A549 (cell line): ENCODE measurements at regions not wholly inside any gene's neighbourhood (a gene's known extent, or its start where the extent isn't known, plus 50 kb on each side); places are given as distances from the start of the nearest gene placed in this dataset.

Experiments used
- ATAC-seq, 2 experiments: fragments of 200-7000 bp in 1 of 2; fragments of >200 bp in 1 of 2; cut with Nextera tagmentation in 1 of 2; cut with Tn5 transposase in 1 of 2; 3 replicates each; pipeline versions ENCODE4 v1.8.0 to v1.9.1; 2018 to 2020; ENCODE audit warnings: mild to moderate bottlenecking in 1 of 2, moderate library complexity in 1 of 2
- CTCF ChIA-PET: fragments of 300-600 bp; sonication (Branson Sonifier 250); formaldehyde crosslinking; extraction: SDS; loops from one replicate; lab custom pipeline; 2021; ENCODE audit warnings: antibody characterized with exemption, inconsistent platforms; lab: Yijun Ruan, JAX
- POLR2A ChIA-PET: fragments of 350-600 bp; formaldehyde crosslinking; extraction: SDS; loops from one replicate; lab custom pipeline; 2021; ENCODE audit warnings: antibody characterized with exemption, inconsistent platforms; lab: Yijun Ruan, JAX
- DNase-seq, 2 experiments: peaks; one replicate each; pipeline versions ENCODE4 v3.0.0 to v3.0.0-alpha.2; 2011 to 2016; ENCODE audit warnings: low read depth in 1 of 2, low spot score in 1 of 2
- FAIRE-seq: peaks from 2 replicates; lab custom pipeline; 2011; peaks lifted over from hg19 to GRCh38; lab: Jason Lieb, UNC
- H3K27ac ChIP-seq, 2 experiments: fragments of >200 bp; sonication (Bioruptor Twin); formaldehyde crosslinking; 3 replicates each; pipeline ENCODE4 v1.5.1; 2016 to 2017
- H3K4me1 ChIP-seq: fragments of >200 bp; sonication (Bioruptor Twin); formaldehyde crosslinking; 3 replicates; pipeline ENCODE4 v1.6.1; 2016
- H3K4me2 ChIP-seq: fragments of >200 bp; sonication (Bioruptor Twin); formaldehyde crosslinking; 3 replicates; pipeline ENCODE4 v1.6.1; 2016
- H3K4me3 ChIP-seq: fragments of >200 bp; sonication (Bioruptor Twin); formaldehyde crosslinking; 3 replicates; pipeline ENCODE4 v1.5.1; 2016
- H3K9me3 ChIP-seq: fragments of >200 bp; sonication (Bioruptor Twin); formaldehyde crosslinking; 3 replicates; pipeline ENCODE4 v1.6.1; 2016
- ATOH8 ChIP-seq: fragments of 250-450 bp; sonication (Bioruptor Pico); IDR thresholded peaks from 2 replicates; pipeline ENCODE4 v1.5.0; 2020; ENCODE audit warnings: low read depth, mild to moderate bottlenecking, moderate library complexity
- BHLHE40 ChIP-seq: IDR thresholded peaks from 2 replicates; pipeline ENCODE4 v1.6.1; 2012; ENCODE audit warnings: low read depth, low read length, inconsistent platforms
- CHD2 ChIP-seq: fragments of 150-350 bp; IDR thresholded peaks from 2 replicates; pipeline ENCODE4 v1.6.1; 2014; ENCODE audit warnings: low read length; ENCODE audit not compliant: partially characterized antibody
- EHMT2 ChIP-seq: fragments of 200-600 bp; sonication (generic); IDR thresholded peaks from 2 replicates; pipeline ENCODE4 v1.6.1; 2016; ENCODE audit warnings: antibody characterized with exemption, low read depth, mild to moderate bottlenecking, moderate library complexity
- HOXA7 ChIP-seq: fragments of 250-450 bp; sonication (Bioruptor Pico); IDR thresholded peaks from 2 replicates; pipeline ENCODE4 v1.5.0; 2020; ENCODE audit warnings: mild to moderate bottlenecking, moderate library complexity
- HOXB13 ChIP-seq: fragments of 250-450 bp; sonication (Bioruptor Pico); IDR thresholded peaks from 2 replicates; pipeline ENCODE4 v1.5.0; 2020; ENCODE audit warnings: low read depth, mild to moderate bottlenecking, moderate library complexity
- HOXB5 ChIP-seq: fragments of 250-450 bp; sonication (Bioruptor Pico); IDR thresholded peaks from 2 replicates; pipeline ENCODE4 v1.5.0; 2020; ENCODE audit warnings: mild to moderate bottlenecking, moderate library complexity
- JUN ChIP-seq, 2 experiments: fragments of >200 bp; sonication (Bioruptor Twin); formaldehyde crosslinking; IDR thresholded peaks; 2 replicates in 1 of 2; 3 replicates in 1 of 2; pipeline ENCODE4 v1.6.1; 2016 to 2017
- MAZ ChIP-seq: fragments of 150-350 bp; IDR thresholded peaks from 2 replicates; pipeline ENCODE4 v1.6.1; 2014; ENCODE audit warnings: antibody characterized with exemption, low read depth, low read length, borderline replicate concordance
- NFE2L2 ChIP-seq: fragments of 150-350 bp; conservative IDR thresholded peaks from 2 replicates; pipeline ENCODE4 v1.6.1; 2014; ENCODE audit warnings: low read length
- NR3C1 ChIP-seq: fragments of >200 bp; sonication (Bioruptor Twin); formaldehyde crosslinking; IDR thresholded peaks from 3 replicates; pipeline ENCODE4 v1.6.1; 2017
- RAD21 ChIP-seq, 2 experiments: fragments of >200 bp in 1 of 2; sonication (Bioruptor Twin) in 1 of 2; formaldehyde crosslinking in 1 of 2; IDR thresholded peaks in 1 of 2; conservative IDR thresholded peaks in 1 of 2; 2 replicates in 1 of 2; 3 replicates in 1 of 2; pipeline ENCODE4 v1.6.1; 2012 to 2018; ENCODE audit warnings: inconsistent platforms in 1 of 2
- RCOR1 ChIP-seq: fragments of 150-350 bp; IDR thresholded peaks from 2 replicates; pipeline ENCODE4 v1.6.1; 2014; ENCODE audit warnings: antibody characterized with exemption, low read length, low read depth
- RFX5 ChIP-seq: fragments of 450-650 bp; IDR thresholded peaks from 2 replicates; pipeline ENCODE4 v1.7.1; 2014; ENCODE audit warnings: antibody characterized with exemption, mild to moderate bottlenecking, moderate library complexity
- RNF2 ChIP-seq: fragments of 200-600 bp; sonication (generic); IDR thresholded peaks from 2 replicates; pipeline ENCODE4 v1.6.1; 2016; ENCODE audit warnings: low read depth, mild to moderate bottlenecking, antibody characterized with exemption, moderate library complexity, borderline replicate concordance
- TP53 ChIP-seq: fragments of 250-450 bp; sonication (Bioruptor Pico); IDR thresholded peaks from 2 replicates; pipeline ENCODE4 v1.5.0; 2021; ENCODE audit warnings: mild to moderate bottlenecking, moderate library complexity
- ZNF302 ChIP-seq: fragments of 250-450 bp; sonication (Bioruptor Pico); IDR thresholded peaks from 2 replicates; pipeline ENCODE4 v1.9.0; 2021; ENCODE audit warnings: inconsistent platforms, mild to moderate bottlenecking, moderate library complexity
- WGBS: methylation state at CpG from one replicate; pipeline ENCODE4 v1.1.6; 2017; ENCODE audit errors: missing lambda C conversion rate; 5-methylcytosine and 5-hydroxymethylcytosine counted together
- TF ChIP-seq, protein P1 (sequence below): fragments of >200 bp; sonication (Bioruptor Twin); formaldehyde crosslinking; IDR thresholded peaks from 2 replicates; pipeline ENCODE4 v1.6.1; 2016
- TF ChIP-seq, protein P2 (sequence below): fragments of 150-350 bp; IDR thresholded peaks from 2 replicates; pipeline ENCODE4 v1.6.1; 2014; ENCODE audit warnings: low read depth, mild to moderate bottlenecking, low read length
- TF ChIP-seq, protein P3 (sequence below): fragments of >200 bp; sonication (Bioruptor Twin); formaldehyde crosslinking; IDR thresholded peaks from 3 replicates; pipeline ENCODE4 v1.6.1; 2016
- TF ChIP-seq, protein P4 (sequence below): fragments of >200 bp; sonication (Bioruptor Twin); formaldehyde crosslinking; IDR thresholded peaks from 3 replicates; pipeline ENCODE4 v1.5.1; 2016

DNA sequence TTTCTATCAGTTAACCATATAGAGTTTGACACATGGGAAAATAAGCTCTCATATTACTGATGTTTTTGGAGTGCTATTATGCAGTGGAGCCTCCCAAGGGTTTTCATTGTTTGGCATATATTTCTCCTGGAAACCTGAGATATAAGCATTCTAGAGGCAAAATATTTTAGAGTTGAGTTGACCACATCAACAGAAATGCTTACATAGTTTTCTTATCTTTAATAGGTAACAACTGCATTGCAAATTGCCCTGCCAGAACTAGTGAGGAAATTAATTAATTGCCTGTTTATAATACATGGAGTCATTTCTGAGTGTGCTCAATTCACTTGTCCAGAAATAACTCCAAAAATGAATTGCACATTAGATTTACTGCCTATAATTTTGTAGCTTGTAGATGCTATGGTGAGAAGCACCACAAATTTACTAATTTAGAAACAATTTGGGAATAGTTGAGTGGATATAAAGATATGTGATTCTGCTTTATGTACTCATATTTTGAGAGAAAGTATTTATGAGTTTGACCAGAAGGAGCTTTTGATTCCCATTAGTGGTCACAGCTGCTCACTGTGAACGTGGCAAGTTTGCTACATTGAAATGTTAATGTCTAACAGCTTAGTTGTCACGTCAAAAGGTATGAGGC is 288.7 kb downstream of the CD109 start:
- CTCF ChIA-PET: interaction anchor here (1.0 to 1.8 kb wide), 4 partner anchors 13 to 1224 kb away, joined by 3 to 6 read pairs (median 4); no protein-coding TSS in a partner anchor
- no peak for TF ChIP-seq HOXB13 (CRISPR knock-in tag)
- no peak for TF ChIP-seq HOXB5 (CRISPR knock-in tag)
- TF ChIP-seq ATOH8 (CRISPR knock-in tag): no peak
- TF ChIP-seq JUN (IDR thresholded peaks at IDR 0.05): no peak
- TF ChIP-seq TP53 (CRISPR knock-in tag): no peak
- TF ChIP-seq, protein P1, sequence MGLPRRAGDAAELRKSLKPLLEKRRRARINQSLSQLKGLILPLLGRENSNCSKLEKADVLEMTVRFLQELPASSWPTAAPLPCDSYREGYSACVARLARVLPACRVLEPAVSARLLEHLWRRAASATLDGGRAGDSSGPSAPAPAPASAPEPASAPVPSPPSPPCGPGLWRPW: no peak
- no peak for TF ChIP-seq HOXA7 (CRISPR knock-in tag)
- TF ChIP-seq ZNF302 (CRISPR knock-in tag): no peak
- TF ChIP-seq RFX5: no peak
- no peak for TF ChIP-seq RAD21 (conservative IDR thresholded peaks at IDR 0.05 in 1 of 2, IDR thresholded peaks at IDR 0.05 in 1 of 2)
- TF ChIP-seq, protein P2, sequence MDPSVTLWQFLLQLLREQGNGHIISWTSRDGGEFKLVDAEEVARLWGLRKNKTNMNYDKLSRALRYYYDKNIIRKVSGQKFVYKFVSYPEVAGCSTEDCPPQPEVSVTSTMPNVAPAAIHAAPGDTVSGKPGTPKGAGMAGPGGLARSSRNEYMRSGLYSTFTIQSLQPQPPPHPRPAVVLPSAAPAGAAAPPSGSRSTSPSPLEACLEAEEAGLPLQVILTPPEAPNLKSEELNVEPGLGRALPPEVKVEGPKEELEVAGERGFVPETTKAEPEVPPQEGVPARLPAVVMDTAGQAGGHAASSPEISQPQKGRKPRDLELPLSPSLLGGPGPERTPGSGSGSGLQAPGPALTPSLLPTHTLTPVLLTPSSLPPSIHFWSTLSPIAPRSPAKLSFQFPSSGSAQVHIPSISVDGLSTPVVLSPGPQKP: no peak
- no peak for TF ChIP-seq NFE2L2
- TF ChIP-seq MAZ: no peak
- no peak for TF ChIP-seq CHD2
- TF ChIP-seq, protein P3, sequence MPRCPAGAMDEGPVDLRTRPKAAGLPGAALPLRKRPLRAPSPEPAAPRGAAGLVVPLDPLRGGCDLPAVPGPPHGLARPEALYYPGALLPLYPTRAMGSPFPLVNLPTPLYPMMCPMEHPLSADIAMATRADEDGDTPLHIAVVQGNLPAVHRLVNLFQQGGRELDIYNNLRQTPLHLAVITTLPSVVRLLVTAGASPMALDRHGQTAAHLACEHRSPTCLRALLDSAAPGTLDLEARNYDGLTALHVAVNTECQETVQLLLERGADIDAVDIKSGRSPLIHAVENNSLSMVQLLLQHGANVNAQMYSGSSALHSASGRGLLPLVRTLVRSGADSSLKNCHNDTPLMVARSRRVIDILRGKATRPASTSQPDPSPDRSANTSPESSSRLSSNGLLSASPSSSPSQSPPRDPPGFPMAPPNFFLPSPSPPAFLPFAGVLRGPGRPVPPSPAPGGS: no peak
- TF ChIP-seq, all 56 proteins: peak for 0
- DNase-seq (no peak), FAIRE-seq (no peak), ATAC-seq (no peak)
- Histone ChIP-seq H3K4me3 (no peak overlapping the region), H3K27ac (no peak overlapping the region), H3K9me3 (no peaks in the 10 kb centered on the region), H3K4me1 (no peaks in the 10 kb centered on the region), H3K4me2 (no peak overlapping the region)
- WGBS: 12% methylated on average over 2 of the region's 2 CpGs
- POLR2A ChIA-PET: no interaction called here

- no peak overlapping the region for H3K27ac ChIP-seq
- no peak overlapping the region for H3K4me3 ChIP-seq
- FAIRE-seq (no peak), ATAC-seq (no peak), DNase-seq (no peak)
- H3K4me2 ChIP-seq: no peak overlapping the region
- no peaks in the 10 kb centered on the region for H3K9me3 ChIP-seq
- TF ChIP-seq, protein P4, sequence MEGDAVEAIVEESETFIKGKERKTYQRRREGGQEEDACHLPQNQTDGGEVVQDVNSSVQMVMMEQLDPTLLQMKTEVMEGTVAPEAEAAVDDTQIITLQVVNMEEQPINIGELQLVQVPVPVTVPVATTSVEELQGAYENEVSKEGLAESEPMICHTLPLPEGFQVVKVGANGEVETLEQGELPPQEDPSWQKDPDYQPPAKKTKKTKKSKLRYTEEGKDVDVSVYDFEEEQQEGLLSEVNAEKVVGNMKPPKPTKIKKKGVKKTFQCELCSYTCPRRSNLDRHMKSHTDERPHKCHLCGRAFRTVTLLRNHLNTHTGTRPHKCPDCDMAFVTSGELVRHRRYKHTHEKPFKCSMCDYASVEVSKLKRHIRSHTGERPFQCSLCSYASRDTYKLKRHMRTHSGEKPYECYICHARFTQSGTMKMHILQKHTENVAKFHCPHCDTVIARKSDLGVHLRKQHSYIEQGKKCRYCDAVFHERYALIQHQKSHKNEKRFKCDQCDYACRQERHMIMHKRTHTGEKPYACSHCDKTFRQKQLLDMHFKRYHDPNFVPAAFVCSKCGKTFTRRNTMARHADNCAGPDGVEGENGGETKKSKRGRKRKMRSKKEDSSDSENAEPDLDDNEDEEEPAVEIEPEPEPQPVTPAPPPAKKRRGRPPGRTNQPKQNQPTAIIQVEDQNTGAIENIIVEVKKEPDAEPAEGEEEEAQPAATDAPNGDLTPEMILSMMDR: no peak
- no peak for TF ChIP-seq EHMT2
- TF ChIP-seq BHLHE40: no peak
- no peak for TF ChIP-seq ZNF302 (CRISPR knock-in tag)
- TF ChIP-seq HOXB5 (CRISPR knock-in tag): no peak
- no peak for TF ChIP-seq ATOH8 (CRISPR knock-in tag)
- no peak for TF ChIP-seq NR3C1
- TF ChIP-seq RNF2: no peak
- TF ChIP-seq RCOR1: no peak
- no peaks in the 10 kb centered on the region for H3K4me1 ChIP-seq
- ChIA-PET POLR2A (no interaction called here), CTCF (interaction anchor here (0.9 to 1.3 kb wide), 2 partner anchors 14 to 1226 kb away, joined by 3 read pairs; no protein-coding TSS in a partner anchor)
- WGBS: 6% methylated on average over 2 of the region's 2 CpGs
Measured at GRCh38 chr6:73983367-73983766, 287.4 kb downstream of the CD109 start.
